Dermis microvascular lymphatic vessel endothelial cell (primary cell): ENCODE measurements at regions not wholly inside any gene's neighbourhood (a gene's known extent, or its start where the extent isn't known, plus 50 kb on each side); places are given as distances from the start of the nearest gene placed in this dataset.
"Not testable (repeated sequence)": the region's sequence is repeated elsewhere in the genome, so short reads cannot be mapped to it uniquely, and the experiment has no call there.

ENCODE experiments used
- DNase-seq, 2 donors: peaks; one replicate each; pipeline versions ENCODE4 v3.0.0 to v3.0.0-alpha.2; 2010; ENCODE audit warnings: low read depth in 2 of 2

GRCh38 chr11:34001557-34002064 is 49.9 kb upstream of the CAPRIN1 start:
- DNase-seq = no peak

- DNase-seq = no peak
Observed at GRCh38 chr11:33999393-33999792, 52.1 kb upstream of the CAPRIN1 start.

- DNase-seq = no peak
Observed at GRCh38 chr11:33997584-33998251, 53.8 kb upstream of the CAPRIN1 start.

GRCh38 chr11:33996498-33997454 is 54.8 kb upstream of the CAPRIN1 start:
- DNase-seq = peak; percentile 55 to 75

GRCh38 chr11:33994937-33995336 is 56.6 kb upstream of the CAPRIN1 start:
- DNase-seq = no peak

- DNase-seq = not testable (repeated sequence)
Observed at GRCh38 chr11:33991136-33991535, 60.4 kb upstream of the CAPRIN1 start.

- not testable (repeated sequence) for DNase-seq
Observed at GRCh38 chr11:33990131-33990530, 61.4 kb upstream of the CAPRIN1 start.

- DNase-seq = no peak
Observed at GRCh38 chr11:33989461-33989860, 62.1 kb upstream of the CAPRIN1 start.

- no peak for DNase-seq
Observed at GRCh38 chr11:33988586-33989370, 62.8 kb upstream of the CAPRIN1 start.

- DNase-seq = peak; percentile 84 to 88
Observed at GRCh38 chr11:33987975-33988580, 63.5 kb upstream of the CAPRIN1 start.

- DNase-seq = no peak
Observed at GRCh38 chr11:33987545-33987944, 64.0 kb upstream of the CAPRIN1 start.

GRCh38 chr11:33986597-33987501 is 64.7 kb upstream of the CAPRIN1 start:
- DNase-seq = not testable (repeated sequence)

- peak in 1 of 2 donors; percentile 18 for DNase-seq
Observed at GRCh38 chr11:33984682-33985389, 66.7 kb upstream of the CAPRIN1 start.

GRCh38 chr11:33982661-33983060 is 68.9 kb upstream of the CAPRIN1 start:
- DNase-seq = no peak

GRCh38 chr11:33980897-33981296 is 70.6 kb upstream of the CAPRIN1 start:
- peak; percentile 53 to 65 for DNase-seq

- no peak for DNase-seq
Observed at GRCh38 chr11:33978376-33978775, 73.2 kb upstream of the CAPRIN1 start.

- no peak for DNase-seq
Observed at GRCh38 chr11:33977676-33978075, 73.9 kb upstream of the CAPRIN1 start.

GRCh38 chr11:33976495-33977199 is 74.9 kb upstream of the CAPRIN1 start:
- DNase-seq = no peak

GRCh38 chr11:33974804-33975203 is 76.7 kb upstream of the CAPRIN1 start:
- no peak for DNase-seq
